ENCODE measurements at regions not wholly inside any gene's neighbourhood (a gene's known extent, or its start where the extent isn't known, plus 50 kb on each side); places are given as distances from the start of the nearest gene placed in this dataset.

DNA sequence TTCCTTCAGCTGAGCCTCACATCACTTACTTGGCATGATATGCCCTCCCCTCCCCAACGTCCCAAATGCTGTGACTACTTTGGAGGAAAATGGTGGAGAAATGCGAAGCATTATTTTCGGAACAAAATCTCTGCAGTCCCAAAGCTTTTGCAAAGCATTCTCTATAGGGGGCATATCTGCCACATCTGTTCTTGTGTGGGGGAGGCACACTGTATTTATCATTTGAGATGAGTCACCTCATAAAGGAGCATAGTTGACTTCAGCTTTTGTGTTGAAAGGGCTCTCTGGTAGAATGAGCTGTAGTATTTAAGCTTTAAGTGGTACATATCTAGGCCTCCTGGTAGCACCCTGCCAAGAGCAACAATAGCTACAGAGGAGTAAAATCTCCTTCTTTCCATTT is 447.5 kb downstream of the ADAMTS20 start:
- peaks cover 2% of the 10 kb centered on the region for H3K4me1 Mint-ChIP-seq
- Histone ChIP-seq H3K27me3 (ENCODE audit: control insufficient read depth in 2 of 2, insufficient read depth in 2 of 2, low read length in 2 of 2) (no peaks in the 10 kb centered on the region), H3K9ac (ENCODE audit: insufficient read depth, low read length, poor library complexity, severe bottlenecking) (no peak overlapping the region), H3K4me2 (replicated peaks; ENCODE audit: extremely low read depth, low read length, poor library complexity, severe bottlenecking) (no peak overlapping the region), H3K27ac (ENCODE audit: low read depth in 1 of 2, low read length in 2 of 2) (no peak overlapping the region), H3K79me2 (ENCODE audit: insufficient read depth, low read length) (no peaks in the 10 kb centered on the region), H3K4me3 (replicated peaks in 1 of 3; ENCODE audit: low read depth in 2 of 3, low read length in 3 of 3) (no peak overlapping the region), H3K4me1 (ENCODE audit: control insufficient read depth in 1 of 2, insufficient read depth in 2 of 2, low read length in 2 of 2) (peaks cover 0 to 4% of the 10 kb centered on the region in 2 donors), H4K20me1 (ENCODE audit: insufficient read depth, low read length) (no peaks in the 10 kb centered on the region), H2AFZ (ENCODE audit: insufficient read depth, low read depth, low read length, poor library complexity, severe bottlenecking) (no peak overlapping the region), H3K36me3 (replicated peaks in 1 of 2; ENCODE audit: control insufficient read depth in 1 of 2, insufficient read depth in 2 of 2, low read length in 2 of 2) (no peaks in the 10 kb centered on the region), H3K9me3 (replicated peaks in 1 of 2; ENCODE audit: control insufficient read depth in 1 of 2, insufficient read depth in 1 of 2, low read length in 2 of 2) (no peaks in the 10 kb centered on the region)
- no CpG with 5 or more reads among the region's 3 CpGs for WGBS (ENCODE audit: insufficient coverage)
- no peak for DNase-seq
- H3K4me3 Mint-ChIP-seq: no peak overlapping the region
- no peak overlapping the region for H3K27ac Mint-ChIP-seq
- H3K36me3 Mint-ChIP-seq: no peaks in the 10 kb centered on the region
- TF ChIP-seq, protein P1, sequence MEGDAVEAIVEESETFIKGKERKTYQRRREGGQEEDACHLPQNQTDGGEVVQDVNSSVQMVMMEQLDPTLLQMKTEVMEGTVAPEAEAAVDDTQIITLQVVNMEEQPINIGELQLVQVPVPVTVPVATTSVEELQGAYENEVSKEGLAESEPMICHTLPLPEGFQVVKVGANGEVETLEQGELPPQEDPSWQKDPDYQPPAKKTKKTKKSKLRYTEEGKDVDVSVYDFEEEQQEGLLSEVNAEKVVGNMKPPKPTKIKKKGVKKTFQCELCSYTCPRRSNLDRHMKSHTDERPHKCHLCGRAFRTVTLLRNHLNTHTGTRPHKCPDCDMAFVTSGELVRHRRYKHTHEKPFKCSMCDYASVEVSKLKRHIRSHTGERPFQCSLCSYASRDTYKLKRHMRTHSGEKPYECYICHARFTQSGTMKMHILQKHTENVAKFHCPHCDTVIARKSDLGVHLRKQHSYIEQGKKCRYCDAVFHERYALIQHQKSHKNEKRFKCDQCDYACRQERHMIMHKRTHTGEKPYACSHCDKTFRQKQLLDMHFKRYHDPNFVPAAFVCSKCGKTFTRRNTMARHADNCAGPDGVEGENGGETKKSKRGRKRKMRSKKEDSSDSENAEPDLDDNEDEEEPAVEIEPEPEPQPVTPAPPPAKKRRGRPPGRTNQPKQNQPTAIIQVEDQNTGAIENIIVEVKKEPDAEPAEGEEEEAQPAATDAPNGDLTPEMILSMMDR (IDR thresholded peaks at IDR 0.05): no peak
- H3K9me3 Mint-ChIP-seq: peaks cover 0 to 6% (median 3%) of the 10 kb centered on the region in 7 donors
- H3K27me3 Mint-ChIP-seq (ENCODE audit: low read depth in 3 of 3): no peaks in the 10 kb centered on the region
- intact Hi-C loops (cut with micrococcal nuclease): no loop called here

DNA sequence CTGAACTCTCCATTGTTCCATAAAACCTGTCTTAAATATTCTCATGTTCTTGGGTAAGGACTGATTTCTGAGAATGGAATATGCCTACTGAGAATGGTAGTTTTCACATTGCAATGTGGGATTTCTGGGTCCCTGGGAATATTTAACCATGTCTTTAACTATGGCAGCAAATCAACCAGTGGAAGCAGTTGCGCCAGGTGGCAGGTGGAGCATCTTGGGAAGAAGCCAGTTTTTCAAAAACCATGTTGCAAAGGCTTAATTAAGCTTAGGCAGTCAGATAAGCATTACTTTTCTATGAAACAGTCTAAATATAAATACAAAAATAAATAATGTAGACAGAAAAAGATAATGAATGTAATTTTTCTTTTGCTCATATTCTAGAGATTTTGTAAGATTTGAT is 448.1 kb downstream of the ADAMTS20 start:
- Mint-ChIP-seq H3K4me3 (no peak overlapping the region), H3K9me3 (peaks cover 0 to 5% (median 3%) of the 10 kb centered on the region in 7 donors), H3K4me1 (peaks cover 2% of the 10 kb centered on the region), H3K27ac (no peak overlapping the region), H3K27me3 (ENCODE audit: low read depth in 3 of 3) (no peaks in the 10 kb centered on the region), H3K36me3 (no peaks in the 10 kb centered on the region)
- DNase-seq: no peak
- H3K9ac ChIP-seq (ENCODE audit: insufficient read depth, low read length, poor library complexity, severe bottlenecking): no peak overlapping the region
- H3K36me3 ChIP-seq (replicated peaks in 1 of 2; ENCODE audit: control insufficient read depth in 1 of 2, insufficient read depth in 2 of 2, low read length in 2 of 2): no peaks in the 10 kb centered on the region
- H3K4me1 ChIP-seq (ENCODE audit: control insufficient read depth in 1 of 2, insufficient read depth in 2 of 2, low read length in 2 of 2): peaks cover 0 to 4% of the 10 kb centered on the region in 2 donors
- no peaks in the 10 kb centered on the region for H4K20me1 ChIP-seq (ENCODE audit: insufficient read depth, low read length)
- TF ChIP-seq, protein P1 (IDR thresholded peaks at IDR 0.05): no peak
- no peaks in the 10 kb centered on the region for H3K27me3 ChIP-seq (ENCODE audit: control insufficient read depth in 2 of 2, insufficient read depth in 2 of 2, low read length in 2 of 2)
- H3K4me2 ChIP-seq (replicated peaks; ENCODE audit: extremely low read depth, low read length, poor library complexity, severe bottlenecking): no peak overlapping the region
- intact Hi-C loops (cut with micrococcal nuclease): no loop called here
- no peaks in the 10 kb centered on the region for H3K9me3 ChIP-seq (replicated peaks in 1 of 2; ENCODE audit: control insufficient read depth in 1 of 2, insufficient read depth in 1 of 2, low read length in 2 of 2)
- no peak overlapping the region for H3K27ac ChIP-seq (ENCODE audit: low read depth in 1 of 2, low read length in 2 of 2)
- H3K4me3 ChIP-seq (replicated peaks in 1 of 3; ENCODE audit: low read depth in 2 of 3, low read length in 3 of 3): no peak overlapping the region
- WGBS (ENCODE audit: insufficient coverage): no CpG with 5 or more reads among the region's 1 CpG
- no peak overlapping the region for H2AFZ ChIP-seq (ENCODE audit: insufficient read depth, low read depth, low read length, poor library complexity, severe bottlenecking)
- no peaks in the 10 kb centered on the region for H3K79me2 ChIP-seq (ENCODE audit: insufficient read depth, low read length)
